GM12874 (cell line): ENCODE measurements at regions not wholly inside any gene's neighbourhood (a gene's known extent, or its start where the extent isn't known, plus 50 kb on each side); places are given as distances from the start of the nearest gene placed in this dataset.

Experiments used
- CTCF ChIP-seq: IDR thresholded peaks from 2 replicates; pipeline ENCODE4 v1.5.1; 2011; ENCODE audit warnings: low read depth, mild to moderate bottlenecking, control low read depth, low read length, moderate library complexity; ENCODE audit not compliant: insufficient read depth

GRCh38 chr9:82412586-82413305 is 424.2 kb downstream of the SPATA31D1 start:
- TF ChIP-seq CTCF = no peak

GRCh38 chr9:82417501-82417900 is 428.9 kb downstream of the SPATA31D1 start:
- no peak for TF ChIP-seq CTCF

GRCh38 chr9:82418334-82418733 is 429.8 kb downstream of the SPATA31D1 start:
- no peak for TF ChIP-seq CTCF

GRCh38 chr9:82419696-82420486 is 431.3 kb downstream of the SPATA31D1 start:
- TF ChIP-seq CTCF = no peak

- TF ChIP-seq CTCF = no peak
Measured at GRCh38 chr9:82421498-82421897, 432.9 kb downstream of the SPATA31D1 start.

GRCh38 chr9:82423700-82424099 is 435.1 kb downstream of the SPATA31D1 start:
- no peak for TF ChIP-seq CTCF

GRCh38 chr9:82424599-82425120 is 436.1 kb downstream of the SPATA31D1 start:
- TF ChIP-seq CTCF = no peak
